CD1c-positive myeloid dendritic cell (primary cell): ENCODE measurements at regions not wholly inside any gene's neighbourhood (a gene's known extent, or its start where the extent isn't known, plus 50 kb on each side); places are given as distances from the start of the nearest gene placed in this dataset.
"Not testable (repeated sequence)": the region's sequence is repeated elsewhere in the genome, so short reads cannot be mapped to it uniquely, and the experiment has no call there.

Source experiments
- DNase-seq: peaks from one replicate; pipeline ENCODE4 v3.0.0-alpha.2; 2016; ENCODE audit errors: extremely low spot score

DNA sequence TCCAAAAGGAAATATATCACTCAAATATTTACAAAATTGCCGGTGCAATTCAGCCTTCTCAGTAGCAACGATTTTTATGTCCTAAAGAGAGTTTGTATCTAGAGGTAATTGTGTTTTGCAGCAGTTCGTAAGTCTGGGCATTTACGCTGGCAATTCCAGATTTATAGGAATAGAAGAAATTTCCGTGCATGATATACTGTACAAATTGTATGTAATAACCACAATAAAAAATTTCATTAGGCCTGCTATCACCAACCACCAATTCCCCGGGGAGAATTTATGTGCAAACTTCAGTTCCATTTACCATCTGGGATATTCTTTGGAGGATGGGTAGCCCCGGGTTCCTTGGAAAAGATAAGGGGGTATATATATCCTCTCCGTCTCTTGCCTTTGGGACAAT, 401.5 kb downstream of the TMEM114 start:
- no peak for DNase-seq

DNA sequence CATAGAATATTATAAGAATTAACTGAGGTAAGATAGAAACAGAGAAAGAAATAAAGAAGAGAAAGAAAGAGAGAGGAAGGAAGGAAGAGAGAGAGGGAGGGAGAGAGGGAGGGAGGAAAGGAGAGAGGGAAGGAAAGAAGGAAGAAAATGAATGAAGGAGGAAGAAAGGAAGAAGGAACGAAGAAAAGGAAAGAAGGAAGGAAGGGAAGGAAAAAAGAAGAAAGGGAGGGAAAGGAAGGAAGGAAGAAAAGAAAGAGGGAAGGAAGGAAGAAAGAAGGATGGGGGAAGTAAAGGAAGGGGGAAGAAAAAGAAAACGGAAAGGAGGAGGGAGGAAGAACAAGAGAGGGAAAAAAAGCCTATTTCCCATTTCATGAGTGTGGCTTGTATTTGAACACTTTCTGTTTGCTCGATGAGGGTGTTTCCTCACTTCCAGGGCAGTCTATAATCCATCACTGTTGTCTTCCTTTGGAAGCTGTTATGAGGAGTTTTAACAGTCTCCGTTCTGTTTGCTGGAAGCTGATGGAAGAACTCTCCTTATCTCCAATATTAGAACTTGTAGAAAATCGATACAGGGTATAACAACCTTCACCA, 402.4 kb downstream of the TMEM114 start:
- DNase-seq: no peak

DNA sequence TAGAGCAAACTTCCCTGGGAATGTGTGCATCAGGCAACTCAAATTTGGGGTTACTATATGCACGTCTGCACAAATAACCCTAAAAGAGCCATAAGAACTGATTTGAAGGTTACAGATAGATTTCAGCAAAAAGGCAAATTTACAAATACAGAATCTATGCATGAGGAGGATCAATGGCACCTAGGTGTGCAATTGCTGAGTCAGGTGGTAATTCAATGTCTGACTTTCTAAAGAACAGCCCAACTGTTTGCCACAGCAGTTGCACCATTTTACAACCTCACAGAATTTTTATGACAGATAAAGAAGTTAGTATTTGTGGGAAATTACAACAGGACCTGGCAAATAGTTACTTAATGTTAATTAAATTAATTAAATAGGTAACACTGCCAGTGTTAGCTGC, 405.5 kb downstream of the TMEM114 start:
- no peak for DNase-seq

DNA sequence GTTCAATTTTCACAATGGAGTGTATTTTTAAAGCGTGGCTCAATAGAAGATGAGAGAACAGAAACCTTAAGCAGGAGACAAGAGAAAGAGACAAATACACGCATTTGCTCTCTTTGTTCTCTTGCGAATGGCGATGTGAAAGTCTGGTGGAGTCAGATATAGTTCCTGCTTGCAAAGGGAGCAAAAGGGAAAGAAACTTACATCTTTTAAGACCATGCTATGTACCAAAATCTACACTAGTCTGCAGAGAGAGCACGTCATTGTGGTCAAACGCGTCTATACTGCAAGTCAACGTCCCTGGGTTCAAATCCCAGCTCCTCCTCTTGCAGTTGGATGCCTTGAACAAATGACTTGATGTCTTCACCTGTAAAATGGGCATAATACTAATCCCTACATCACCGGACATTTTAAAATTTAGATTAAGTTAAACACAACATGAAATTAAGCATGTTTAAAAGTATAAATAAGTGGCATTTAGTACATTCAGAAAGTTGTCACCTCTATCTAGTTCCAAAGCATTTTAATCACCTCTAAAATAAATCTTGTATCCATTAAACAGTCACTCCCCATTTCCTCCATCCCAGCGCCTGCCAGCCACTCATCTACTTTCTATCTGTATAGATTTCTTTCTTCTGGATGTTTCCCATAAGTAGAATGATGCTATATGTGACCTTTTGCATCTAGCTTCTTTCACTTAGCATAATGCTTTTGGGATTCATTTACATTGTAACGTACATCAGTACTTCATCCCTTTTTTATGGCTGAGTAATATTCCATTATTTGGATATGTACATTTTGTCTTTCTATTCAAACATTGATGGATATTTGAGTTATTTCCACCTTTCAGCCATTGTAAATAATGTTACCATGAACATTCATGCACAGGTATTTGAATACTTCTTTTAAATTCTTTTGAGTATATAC, 406.9 kb downstream of the TMEM114 start:
- DNase-seq: no peak

DNA sequence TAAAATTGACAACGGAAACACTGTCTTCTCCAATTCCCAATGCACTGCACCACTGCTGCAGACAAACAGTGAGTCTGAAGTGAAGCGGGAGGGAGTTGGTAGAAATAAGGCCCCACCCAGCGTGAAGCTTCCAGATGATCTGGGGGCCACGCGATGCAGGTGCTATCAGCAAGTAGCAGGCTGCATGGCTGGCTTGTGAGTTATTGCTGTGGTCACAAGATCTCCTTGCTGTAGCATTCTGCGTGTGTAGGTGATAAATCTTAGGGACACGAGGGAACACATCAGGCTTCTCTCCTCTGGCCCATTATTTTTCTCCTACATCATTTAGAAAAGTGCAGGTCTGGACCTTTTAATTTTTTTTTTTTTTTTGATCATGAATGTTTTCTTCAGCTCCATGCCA, 407.6 kb downstream of the TMEM114 start:
- DNase-seq: no peak

DNA sequence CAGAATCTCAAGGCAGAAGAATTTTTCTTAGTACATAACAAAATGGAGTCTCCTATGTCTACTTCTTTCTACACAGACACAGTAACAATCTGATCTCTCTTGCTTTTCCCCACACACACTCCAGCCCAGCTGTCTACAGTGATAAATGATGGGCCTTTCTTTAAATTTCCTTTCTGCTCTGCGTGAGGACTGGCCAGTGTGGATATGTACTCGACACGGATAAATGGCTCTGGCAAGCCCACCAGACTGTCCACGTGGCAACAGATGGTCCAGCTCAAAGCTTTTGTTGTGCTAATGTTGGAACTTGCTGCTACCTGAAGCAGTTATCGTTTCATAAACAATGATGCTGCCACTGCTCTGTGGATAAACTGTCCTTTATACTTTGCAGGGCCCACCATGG, 410.7 kb downstream of the TMEM114 start:
- no peak for DNase-seq

DNA sequence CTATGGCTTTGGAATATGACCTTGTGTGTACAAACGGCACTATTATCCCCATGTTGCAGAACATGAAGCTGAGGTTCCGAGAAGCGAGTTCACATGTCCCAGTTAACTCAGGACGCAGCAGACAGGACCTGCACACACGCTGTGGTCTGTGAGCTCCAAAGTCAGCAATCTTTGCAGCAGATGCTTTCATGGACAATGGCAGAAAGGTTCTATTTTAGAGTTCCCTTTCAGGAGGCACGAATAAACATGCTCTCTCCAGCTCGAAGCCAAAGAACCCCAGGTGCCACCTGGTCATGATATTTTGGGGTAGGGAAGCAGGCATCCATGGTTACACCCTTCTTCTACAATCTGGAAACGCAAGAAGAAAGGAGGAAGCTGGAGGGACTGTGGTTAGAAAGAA, 412.0 kb downstream of the TMEM114 start:
- no peak for DNase-seq

DNA sequence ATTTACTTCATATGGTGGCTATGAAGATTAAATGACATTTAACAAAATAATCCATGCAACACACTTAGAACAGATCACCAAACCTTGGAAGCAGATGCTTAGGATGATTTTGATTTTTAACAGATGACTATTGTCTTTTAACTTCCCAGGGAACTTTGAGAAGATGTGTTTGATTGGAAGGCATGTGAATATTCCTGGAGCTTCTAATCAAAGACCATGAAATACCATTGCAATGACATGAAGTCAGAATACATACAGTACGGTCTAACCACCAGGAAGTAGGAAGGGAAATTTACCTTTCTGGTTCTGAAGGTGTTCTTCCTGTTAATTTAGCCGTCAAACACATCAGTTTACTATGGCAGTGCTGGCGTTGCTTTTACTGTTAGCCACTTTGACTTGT, 414.9 kb downstream of the TMEM114 start:
- DNase-seq: no peak

DNA sequence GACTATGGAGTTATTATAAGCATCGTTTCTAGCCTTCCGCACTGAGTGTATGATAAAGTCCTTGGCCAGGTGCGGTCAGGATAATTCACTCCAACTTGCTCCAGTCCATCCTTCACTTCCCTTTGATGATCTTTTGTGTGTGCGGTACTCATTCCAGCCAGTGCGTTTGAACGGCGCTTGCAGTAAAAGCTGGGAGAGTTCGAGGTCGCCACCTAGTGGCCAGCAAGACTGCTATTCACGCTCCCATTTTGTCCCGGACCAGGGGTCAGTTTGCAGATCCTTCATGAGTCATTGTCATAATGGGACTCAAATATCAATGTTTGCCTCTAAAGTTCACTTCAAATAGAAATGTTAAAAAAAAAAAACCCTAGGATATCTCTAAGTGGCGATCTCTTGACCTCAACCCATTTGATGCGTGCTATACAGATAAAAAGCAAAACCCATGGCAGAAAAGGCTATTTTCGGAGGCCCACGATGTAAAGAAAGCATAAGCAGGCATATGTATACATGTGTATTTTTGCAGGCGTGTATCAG, 417.1 kb downstream of the TMEM114 start:
- DNase-seq: peak; percentile 65

DNA sequence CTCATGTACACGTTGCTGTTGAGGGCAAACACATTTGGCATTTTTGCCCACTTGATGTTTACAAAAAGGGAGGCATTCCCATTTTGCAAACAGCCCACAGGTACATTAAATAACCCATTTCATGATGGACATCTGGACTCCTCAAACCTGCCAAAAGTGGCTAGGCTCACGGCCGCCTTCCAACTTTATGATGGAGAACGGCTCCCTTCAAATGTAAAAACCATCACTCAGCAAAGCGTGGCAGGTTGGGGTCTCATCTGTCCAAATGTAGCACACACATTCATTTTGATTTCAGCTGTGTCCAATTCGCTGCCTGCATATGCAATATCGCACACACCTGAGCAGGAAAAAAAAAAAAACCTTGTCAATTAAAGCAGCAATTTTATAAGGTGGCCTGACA, 417.8 kb downstream of the TMEM114 start:
- no peak for DNase-seq

DNA sequence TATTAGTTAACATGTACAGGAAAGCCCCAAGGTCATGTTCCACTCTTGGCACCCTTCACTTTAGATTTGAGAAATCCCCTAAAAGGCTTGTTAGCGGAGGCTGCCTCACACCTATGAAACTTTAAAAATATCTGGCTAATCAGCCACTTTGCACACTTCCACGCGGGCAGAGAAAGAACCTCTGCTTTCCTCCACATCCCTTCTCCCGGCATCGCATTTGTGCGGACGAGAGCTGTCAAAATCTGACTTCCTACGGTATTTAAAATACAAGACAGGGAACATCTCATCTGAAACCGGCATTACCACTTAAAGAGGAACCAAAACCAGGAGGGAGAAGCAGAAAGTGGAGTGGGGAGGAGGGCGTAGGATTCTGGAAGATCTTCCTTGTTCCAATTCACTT, 422.3 kb downstream of the TMEM114 start:
- peak; percentile 20 for DNase-seq

DNA sequence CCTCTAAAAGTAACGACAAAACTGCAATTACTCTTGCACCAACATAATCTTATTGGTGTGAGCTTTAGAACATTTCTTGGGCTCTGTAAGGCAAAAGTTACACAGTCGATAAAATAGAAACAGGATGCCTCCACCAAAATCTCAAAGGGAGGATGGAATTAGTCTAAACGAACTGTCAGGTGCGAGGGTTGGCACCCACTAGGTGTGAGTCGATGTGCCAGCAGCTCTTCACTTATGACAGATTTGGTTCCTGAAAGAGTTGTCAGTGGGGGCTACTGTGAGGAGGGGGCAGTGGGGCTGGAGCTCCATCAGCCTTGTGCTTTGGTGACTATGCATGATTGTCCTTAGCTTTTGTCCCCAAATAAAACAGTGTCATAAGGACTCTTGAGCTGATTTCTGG, 422.9 kb downstream of the TMEM114 start:
- no peak for DNase-seq

DNA sequence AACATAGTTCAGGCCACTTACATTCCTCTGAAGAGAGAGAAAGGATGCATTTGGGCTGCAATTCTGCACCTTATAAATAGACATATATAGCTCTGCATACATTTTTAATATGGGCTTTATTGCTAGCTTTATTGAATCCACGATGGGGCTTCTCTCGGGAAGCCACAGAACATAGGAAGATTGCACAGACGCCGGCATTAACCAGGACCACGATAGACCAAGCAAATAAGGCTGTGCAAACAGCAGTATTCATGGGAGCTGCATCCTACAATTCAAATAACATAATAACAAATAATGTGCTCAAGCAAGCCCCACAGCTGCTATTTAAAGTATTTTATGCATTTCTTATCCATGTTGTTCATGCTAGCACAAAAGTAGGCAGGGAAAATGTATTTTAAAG, 432.3 kb downstream of the TMEM114 start:
- DNase-seq: no peak

DNA sequence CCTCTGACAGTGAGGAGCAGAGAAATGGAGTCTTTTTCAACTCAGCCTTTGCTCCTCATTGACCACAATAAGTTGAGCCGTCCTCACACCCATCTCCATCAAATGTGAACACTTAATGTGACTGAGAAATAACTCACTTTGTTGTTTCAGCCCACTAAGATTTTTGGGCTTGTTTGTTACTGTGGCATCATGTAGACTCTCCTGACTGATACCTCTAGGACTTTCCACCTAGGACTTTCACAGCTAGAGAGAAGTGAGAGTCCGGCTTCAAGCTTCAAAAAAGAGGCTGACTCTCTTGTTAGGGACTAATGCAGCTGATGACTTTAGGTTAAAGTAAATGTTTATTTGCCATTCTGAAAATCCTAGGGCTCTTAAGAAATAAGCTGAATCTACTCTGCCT, 435.0 kb downstream of the TMEM114 start:
- no peak for DNase-seq

DNA sequence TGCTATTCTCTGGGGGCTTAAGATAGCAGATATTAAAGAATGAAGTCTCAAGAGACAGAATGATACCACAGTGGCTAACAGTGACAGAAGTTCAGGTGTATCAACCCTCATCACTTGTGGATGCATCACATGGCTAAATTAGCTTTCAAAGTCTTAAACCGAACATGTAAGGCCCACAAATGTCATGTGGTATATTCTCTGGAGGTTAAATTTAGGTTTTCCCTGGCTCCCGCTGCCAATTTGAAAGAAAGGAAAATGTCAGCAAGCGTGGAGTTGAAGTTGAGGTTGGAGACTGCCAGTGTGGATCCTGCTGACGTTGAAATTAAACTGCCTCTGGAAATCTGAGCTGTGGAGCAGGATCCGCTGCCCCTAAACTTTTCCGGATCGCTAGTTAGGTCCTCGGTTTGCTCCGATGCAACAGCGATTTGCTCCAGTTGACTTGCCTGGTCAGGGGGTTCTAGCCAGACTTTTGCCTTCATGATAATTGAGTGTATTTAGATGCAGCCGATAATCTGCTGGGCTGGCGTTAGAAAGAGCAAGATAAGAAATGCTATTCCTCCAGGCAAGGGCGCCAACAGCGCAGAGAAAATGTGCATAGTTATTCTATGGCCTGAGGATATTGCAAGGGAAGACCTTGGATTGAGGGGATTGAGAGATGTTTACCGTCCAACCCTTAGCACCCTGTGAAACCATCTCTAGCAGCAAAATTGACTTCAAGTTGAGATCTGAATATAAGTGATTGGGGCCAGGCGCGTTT, 443.9 kb downstream of the TMEM114 start:
- DNase-seq: no peak

DNA sequence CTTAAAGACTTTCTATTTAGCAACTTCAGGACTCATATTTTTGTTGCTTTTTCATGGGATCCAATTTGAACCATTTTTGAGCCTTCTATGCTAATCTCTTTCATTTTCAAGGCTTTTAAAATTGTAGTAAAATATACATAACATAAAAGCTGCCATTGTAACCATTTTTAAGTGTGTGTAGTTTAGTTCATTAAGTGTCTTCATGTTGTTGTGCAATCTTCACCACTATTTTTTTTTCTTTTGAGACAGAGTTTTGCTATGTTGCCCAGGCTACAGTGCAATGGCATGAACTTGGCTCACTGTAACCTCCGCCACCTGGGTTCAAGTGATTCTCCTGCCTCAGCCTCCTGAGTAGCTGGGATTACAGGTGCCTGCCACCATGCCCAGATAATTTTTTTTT, 451.6 kb downstream of the TMEM114 start:
- DNase-seq: no peak

DNA sequence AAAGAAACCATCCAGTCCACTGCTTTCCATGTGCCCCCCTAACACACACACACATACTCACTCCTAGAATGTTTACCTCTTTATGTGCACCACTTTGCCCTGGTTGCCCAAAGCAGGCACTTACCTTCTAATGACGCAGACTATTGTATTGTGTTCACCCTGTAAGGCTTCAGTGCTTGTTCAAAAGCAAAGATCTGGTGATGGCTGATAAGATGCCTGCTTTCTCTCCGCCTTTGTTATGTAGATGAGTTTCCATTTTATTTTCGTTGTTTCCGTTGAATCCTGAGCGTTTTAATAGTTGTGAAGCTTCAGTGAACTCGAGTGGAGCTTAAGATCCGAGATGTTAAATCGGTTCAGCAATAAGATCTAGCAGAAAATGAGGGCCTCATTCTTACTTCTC, 452.7 kb downstream of the TMEM114 start:
- no peak for DNase-seq

DNA sequence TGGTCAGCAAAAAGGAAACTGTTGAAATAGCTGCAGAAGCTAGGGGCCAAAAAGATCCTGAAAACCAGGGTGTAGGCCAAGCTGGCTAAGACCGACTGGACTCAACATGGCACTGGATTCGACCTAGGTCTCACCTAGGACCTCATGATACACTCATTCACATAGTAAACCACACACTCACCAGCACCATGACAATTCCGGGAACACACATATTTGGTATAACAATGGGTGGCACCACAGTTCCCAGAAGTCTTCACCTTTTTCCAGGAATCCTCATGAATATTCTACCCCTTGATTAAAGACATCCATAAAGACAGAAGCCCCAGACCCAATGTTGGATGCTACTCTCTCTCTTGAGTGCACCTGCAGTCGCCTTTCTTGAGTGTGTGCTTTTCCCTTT, 460.1 kb downstream of the TMEM114 start:
- DNase-seq: no peak

DNA sequence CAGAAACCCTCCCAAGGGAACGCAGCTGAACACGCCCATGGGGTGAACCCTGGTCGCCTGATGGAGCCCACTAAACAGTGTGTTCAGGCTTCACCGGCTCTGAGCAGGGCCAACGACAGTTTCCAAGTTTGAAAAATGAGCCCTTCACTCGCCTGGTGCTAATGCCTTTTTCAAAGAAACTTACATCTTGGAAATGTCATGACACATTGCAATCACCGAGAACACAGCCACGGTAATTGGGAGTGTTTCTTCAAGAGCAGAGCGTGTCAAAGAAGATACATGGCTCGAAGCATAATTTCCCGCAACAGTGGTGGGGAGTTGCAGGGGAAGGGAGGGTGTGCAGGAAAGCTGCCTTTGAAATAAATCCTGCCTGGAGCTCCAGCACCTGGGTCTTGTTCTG, 463.2 kb downstream of the TMEM114 start:
- DNase-seq: no peak

DNA sequence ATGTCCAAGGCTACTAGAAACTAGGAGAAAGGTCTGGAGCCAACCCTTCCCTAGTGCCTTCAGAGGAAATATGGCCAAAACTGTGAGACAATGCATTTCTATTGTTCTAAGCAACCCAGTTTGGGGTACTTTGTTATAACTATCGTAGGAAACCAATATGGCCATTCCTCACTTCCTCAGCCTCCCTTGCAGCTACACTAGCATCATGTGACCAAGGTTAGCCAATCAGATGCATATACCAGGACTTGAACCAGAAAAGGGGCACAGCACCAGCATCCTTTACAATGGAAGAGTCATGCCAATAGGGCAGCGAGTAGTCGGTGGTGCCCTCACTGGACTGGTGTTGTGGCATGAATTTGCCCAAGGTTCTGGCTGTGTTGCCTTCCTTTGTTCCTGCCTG, 464.0 kb downstream of the TMEM114 start:
- DNase-seq: no peak

DNA sequence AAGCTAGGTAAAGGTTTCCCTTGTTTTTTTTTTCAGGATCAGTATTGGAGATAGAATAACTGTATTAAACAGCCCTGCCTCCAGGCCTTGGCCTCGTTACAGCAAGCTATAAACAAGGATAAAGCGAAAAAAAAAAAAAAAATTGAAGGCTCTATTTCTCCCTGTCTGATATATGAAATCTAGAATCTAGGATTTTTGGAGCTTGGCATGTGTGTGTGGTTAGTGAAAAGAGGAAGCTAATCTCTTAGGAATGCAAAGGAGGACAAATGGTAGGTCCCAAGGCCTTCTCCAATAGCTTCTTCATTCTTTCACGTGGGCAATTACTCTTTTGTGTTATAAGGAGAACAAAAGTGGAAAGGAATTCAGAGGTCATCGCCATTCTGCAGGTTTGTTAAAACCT, 470.3 kb downstream of the TMEM114 start:
- DNase-seq: no peak

DNA sequence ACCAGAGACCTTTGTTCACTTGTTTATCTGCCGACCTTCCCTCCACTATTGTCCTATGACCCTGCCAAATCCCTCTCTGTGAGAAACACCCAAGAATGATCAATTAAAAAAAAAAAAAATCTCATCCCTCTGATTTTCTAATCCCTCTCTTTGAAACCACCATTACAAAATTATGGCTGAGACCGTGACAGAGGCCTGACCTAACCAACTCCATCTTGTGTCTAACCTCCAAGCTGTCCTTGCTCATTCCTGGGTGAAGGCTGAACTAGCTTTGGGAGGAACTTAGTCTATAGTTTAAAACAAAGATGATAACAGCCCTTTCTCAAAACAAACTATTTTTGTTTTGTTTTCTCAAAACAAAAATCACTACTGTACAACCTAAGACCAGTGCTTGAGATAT, 474.5 kb downstream of the TMEM114 start:
- DNase-seq: no peak

DNA sequence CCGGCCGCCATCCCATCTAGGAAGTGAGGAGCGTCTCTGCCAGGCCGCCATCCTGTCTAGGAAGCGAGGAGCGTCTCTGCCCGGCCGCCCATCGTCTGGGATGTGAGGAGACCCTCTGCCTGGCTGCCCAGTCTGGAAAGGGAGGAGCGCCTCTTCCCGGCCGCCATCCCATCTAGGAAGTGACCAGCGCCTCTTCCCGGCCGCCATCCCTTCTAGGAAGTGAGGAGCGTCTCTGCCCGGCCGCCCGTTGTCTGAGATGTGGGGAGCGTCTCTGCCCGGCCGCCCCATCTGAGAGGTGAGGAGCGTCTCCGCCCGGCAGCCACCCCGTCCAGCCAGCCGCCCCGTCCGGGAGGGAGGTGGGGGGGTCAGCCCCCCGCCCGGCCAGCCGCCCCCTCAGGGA, 475.4 kb downstream of the TMEM114 start:
- DNase-seq: not testable (repeated sequence)
